GM19240 (cell line): ENCODE measurements at regions not wholly inside any gene's neighbourhood (a gene's known extent, or its start where the extent isn't known, plus 50 kb on each side); places are given as distances from the start of the nearest gene placed in this dataset.

ENCODE experiments used
- DNase-seq: peaks from one replicate; pipeline ENCODE4 v3.0.0; 2011; ENCODE audit warnings: low spot score; ENCODE audit not compliant: insufficient read length

DNA sequence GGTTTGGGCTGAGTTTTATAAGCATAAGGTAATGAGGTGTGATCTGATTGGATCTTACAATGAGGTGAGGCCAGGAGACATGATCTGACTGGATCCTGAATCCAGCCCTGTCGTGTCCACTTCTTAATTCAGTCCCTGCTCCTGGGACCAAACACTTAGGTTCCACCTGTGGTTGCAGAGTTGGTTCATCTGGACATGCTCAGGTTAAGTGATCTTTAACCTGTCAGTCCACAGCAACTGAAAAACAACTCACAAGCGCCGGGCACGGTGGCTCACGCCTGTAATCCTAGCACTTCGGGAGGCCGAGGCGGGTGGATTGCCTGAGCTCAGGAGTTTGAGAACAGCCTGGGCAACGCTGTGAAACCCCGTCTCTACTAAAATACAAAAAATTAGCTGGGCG lies 679.3 kb upstream of the ALCAM start:
- no peak for DNase-seq

DNA sequence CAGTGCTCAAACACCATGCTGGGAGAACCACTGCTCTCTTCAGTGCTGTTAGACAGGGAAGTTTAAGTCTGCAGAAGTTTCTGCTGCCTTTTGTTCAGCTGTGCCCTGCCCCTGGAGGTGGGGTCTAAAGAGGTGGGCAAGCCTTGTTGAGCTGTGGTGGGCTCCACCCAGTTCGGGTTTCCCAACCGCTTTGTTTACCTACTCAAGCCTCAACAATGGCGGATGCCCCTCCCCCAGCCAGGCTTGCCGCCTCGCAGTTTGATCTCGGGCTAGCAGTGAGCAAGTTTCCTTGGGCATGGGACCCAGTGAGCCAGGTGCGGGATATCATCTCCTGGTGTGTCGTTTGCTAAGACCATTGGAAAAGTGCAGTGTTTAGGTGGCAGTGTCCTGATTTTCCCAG lies 670.2 kb upstream of the ALCAM start:
- DNase-seq = no peak

DNA sequence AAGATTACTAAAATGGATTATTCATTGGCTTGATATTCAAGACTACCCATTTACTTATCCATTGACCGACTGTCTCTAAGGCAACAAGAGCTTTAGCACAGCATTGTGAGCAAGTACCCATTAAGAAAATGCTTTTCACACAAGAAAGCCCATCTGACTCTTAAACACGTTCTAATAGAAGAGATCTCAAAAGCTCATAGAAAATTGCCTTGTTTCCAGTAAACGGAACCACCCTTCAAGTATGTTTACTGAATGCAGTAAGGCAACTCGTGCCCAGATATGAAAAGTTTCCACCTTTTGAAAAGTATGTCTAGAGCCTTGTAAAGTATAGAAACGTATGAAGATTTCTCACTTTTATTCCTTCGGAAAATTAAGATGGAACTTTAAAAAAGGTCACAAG lies 655.3 kb upstream of the ALCAM start:
- no peak for DNase-seq

DNA sequence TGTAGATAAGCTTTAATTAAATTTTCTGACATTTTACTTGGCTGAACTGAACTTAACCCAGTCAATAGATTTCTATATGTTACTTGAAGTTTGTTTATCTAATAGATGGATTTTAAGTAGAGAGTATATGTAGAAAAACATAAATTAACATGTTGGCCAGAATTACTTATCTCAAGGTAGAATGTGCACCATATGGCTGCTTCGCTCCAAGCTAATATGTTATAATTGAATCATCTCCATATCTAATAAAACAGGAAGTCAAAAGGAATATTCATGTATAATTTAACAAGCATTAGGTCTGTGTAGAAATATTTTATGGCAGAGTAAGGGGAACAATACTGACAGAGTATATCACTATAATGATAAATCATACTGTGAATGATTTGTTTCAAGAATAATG lies 650.7 kb upstream of the ALCAM start:
- no peak for DNase-seq

DNA sequence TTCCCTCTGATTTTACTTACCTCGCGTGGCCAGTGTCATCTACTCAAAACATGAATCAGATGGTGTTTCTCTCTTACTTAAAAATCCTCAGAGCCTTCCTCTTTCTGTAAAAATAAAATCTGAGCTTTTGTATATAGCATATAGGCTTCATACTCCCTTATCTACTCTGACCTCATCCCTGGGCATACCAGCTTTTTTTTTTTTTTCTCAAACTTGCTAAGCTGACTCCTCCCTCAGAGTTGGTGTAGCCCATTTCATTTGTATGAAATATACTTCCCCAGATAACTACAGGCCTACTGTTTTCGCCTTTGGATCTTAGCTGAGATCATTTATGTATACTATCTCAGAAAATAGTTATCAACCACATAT lies 648.9 kb upstream of the ALCAM start:
- no peak for DNase-seq

DNA sequence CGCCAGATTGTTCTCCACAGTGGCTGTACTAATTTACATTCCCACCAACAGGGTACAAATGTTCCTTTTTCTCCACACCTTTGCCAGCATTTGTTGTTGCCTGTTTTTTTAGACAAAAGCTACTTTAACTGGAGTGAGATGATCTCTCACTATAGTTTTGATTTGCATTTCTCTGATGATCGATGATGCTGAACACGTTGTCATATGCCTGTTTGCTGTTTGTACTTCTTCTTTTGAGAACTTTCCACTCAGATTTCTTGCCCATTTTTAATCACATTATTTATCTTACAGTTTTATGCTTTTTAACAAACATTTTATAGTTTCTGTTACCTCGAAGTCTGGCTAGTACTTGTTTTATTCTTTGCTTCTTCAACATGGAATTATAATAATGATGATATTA lies 643.7 kb upstream of the ALCAM start:
- no peak for DNase-seq

DNA sequence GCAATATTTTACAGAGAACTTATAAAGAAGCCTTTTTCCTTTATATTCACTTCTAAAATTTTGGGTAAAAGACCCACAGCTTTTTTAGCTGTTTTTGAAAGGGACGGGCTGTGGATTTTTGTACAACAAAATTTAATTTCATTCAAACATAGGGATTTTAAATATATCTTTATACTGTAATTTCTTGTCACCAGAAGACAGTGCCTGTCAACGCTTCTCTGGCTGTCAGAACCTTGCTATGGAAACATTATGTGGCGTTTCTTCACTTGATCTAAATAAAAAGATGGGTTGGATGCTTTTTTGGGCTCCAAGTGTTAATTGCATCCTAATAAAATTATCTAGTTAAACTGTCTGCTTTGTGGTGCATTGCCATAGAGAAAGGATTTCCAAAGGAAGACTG lies 635.6 kb upstream of the ALCAM start:
- no peak for DNase-seq

DNA sequence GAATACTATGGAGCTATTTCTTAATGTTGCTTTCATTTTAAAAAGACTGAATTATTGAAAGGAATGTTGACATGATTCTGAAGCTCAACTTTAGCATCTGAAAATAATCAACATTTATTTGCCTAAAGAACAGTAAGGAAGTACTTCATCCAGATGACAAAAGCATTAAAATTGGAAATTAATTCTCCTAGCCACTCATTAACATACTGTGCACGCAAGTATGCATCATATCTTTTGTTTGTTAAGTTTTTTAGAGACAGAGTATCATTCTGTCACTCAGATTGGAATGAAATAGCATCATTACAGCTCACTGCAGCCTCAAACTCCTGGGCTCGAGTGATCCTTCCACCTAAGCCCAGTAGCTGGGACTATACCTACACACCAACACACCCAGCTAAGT lies 632.1 kb upstream of the ALCAM start:
- no peak for DNase-seq

DNA sequence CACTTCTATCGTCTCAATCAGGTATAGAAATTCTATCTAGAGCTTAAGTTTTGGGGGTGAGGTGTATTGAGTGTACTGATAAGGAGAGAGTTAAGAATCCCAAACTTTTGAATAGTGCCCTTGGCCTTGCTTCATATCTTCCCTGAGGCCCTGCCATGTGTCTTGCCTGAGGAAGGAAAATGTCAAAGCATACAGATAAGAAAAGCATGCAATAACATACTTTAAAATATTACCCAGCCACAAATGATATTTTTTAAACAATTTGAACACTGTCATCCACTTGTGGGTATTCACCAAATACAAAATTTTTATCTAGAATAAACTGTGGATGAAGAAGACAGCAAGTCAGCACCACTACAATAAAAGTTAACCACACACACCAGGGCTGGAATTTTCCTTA lies 631.0 kb upstream of the ALCAM start:
- DNase-seq = no peak

DNA sequence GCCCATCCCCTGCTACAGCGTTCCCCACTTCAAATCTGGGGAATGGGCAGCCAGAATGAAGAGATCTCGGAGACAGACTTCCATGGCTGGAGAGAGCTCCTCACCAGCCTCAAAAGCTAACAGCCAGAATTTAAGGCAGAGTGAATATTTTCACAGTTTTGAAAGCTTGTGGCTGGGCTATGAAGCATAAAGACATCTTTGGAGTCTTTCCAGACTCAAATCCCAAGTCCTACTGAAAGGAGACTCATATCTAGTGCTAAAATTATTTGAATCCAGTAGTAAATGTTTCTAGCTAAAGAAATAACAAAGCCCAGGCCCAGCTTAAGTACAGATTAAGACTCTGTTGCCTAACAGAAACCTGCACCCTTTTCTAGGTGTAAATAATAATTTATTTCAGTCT lies 628.4 kb upstream of the ALCAM start:
- DNase-seq = no peak

DNA sequence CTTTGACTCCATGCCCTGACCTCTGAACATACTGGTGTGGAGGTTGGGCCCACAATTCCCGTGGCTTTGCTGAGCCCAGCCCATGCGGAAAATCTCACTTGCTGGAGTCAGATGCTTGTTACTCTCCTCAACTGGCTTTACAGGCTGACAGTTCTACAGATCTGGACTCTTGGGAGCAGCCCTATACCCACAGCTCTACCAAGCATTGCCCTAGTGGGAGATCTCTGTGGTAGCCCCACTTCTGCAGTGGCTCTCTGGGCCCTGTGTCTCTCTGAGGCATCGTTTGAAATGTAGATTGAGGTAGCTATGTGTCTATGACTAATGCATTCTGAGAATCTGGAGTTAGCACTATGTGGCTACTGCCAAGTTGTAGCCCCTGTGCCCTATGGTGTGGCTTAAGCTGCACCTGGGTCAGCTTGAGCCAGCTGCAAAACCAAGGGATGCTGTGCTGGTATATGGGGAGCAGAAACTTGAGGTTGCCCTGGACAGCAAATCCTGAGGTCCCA lies 625.8 kb upstream of the ALCAM start:
- DNase-seq = no peak

DNA sequence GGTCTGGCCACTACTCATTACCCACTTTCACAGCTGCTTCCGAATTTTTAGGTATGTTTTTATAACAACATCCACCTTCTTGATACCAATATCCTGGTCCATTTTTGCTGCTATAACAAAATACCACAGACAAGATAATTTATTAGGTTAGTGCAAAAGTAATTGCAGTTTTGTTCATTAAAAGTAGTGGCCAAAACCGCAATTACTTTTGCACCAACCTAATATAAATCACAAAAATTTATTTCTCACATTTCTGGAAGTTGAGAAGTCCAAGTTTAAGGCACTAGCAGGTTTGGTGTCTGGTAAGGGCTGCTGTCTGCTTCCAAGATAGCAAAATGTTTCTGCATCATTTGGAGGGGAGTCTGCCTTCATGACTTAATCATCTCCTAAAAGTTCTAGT lies 624.7 kb upstream of the ALCAM start:
- DNase-seq = no peak

DNA sequence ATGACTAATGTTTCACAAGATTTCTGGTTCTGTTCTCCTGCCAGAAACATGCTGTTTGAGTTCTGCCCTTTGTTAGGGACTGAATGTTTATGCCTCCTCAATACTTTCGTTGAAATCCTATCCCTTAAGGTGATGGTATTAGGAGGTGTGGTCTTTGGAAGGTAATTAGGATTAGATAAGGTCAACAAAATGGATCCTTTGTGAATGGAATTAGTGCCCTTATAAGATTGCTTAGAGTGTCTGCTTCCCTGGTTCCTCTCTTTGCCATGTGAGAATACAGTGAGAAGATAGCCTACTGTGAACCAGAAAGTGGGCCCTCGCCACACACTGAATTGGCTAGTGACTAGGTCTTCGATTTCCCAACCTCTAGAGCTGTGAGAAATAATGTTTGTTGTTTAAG lies 621.4 kb upstream of the ALCAM start:
- no peak for DNase-seq

DNA sequence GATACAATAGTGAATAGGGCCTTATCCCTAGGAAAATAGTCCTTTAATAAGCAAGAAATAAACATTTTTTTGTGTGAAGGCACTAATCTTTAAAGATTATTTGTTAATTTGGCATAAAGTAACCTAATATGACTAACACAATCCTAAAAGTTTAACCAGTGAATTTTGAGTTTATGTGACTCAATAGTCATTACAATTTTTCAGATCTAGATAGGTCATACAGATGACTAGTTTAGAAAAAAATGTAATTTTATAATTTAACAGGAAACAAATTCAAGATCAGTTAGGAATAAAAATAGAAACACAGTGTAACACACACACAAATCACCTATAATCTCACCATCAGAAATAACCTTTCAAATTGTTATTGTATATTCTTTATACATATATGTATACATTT lies 620.7 kb upstream of the ALCAM start:
- no peak for DNase-seq

DNA sequence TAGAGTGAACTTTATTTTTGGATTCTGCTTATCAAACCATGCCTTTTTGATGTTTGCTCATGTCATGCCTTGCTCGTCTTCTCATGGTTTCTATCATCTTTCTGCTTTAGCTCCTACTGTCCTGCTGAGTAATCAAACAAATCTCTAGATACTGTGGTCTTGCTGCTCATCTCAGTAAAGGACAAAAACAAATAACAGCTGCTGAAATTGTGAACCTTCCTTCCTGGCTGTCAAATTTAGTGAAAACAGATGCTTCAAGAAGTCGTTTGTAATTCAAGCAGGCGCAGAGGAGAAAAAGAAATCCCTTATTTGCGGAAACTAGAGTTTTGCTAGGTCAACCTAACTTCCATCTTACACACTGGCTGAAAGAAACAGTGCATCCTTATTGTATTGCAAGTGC lies 616.1 kb upstream of the ALCAM start:
- DNase-seq = no peak

DNA sequence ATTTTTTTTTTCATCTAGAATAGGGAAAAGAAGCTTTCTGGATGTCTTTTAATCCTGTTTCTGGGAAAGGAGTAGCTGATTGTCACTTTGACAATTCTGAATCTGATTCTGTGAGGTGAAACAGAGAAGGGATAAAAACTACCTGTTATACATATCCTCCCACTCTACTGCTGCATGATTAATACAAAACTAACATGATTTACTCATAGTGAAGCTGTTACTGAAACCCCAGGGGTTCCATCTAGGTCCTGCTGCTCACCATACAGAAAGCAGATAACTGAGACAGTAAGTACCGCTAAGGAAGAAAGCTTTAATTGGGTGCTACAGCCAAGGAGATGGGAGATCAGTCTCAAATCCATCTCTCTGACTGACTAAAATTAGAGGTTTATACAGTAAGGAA lies 610.9 kb upstream of the ALCAM start:
- DNase-seq = no peak

DNA sequence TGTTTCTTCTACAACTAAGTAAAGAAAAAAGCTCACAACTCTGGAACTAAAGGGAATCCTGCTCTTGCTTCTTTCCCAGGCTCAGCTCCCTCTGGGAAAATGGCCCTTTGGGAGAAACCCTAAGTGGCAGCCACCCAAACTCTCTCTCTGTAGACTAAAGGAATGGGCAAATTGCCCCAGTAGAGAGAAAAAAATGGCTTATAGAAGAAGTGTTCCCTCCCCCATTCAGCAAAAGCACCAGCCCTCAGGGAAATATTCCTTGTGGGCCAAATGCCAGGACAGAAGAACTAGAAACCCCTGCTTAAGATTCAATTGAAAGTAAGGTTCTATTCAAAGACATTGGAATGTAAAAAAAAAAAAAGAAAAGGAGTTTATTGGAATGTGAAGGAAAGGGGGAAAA lies 603.7 kb upstream of the ALCAM start:
- no peak for DNase-seq

DNA sequence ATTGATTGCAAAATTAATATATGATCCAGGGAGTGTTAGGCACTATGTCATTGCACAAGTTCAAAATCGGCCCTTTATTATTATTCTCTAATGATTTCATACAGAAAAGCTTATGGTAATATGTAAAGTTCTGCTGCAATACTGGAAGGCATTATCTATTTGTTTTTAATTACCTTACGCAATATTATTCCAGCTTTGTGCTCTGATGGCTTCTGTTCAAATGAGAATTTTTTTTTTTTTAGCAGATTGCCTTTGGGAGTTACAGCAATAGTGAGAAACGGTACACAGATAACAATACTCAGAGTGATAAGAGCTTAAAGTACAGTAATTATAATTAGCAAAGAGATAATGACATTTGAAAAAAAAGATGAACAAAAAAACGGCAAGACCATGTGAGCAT lies 602.2 kb upstream of the ALCAM start:
- DNase-seq = no peak

DNA sequence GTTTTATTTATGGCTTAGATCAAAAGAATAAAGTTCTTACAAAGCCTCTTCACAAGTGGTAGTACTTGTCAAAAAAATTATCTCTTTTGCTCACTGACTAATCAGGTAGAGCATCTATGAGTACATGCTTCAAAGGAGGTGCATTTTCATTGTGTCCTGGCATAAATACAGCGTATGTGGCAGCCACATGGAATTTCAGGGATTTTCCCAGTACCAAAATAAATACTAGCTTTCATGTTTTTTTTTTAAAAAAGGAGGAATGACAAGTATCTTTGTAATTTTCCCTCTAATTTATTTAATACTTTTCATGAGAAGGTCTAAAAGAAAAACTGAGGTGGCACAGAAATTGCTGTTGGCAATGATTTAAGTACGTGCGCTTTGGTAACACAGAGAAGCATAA lies 597.8 kb upstream of the ALCAM start:
- no peak for DNase-seq

DNA sequence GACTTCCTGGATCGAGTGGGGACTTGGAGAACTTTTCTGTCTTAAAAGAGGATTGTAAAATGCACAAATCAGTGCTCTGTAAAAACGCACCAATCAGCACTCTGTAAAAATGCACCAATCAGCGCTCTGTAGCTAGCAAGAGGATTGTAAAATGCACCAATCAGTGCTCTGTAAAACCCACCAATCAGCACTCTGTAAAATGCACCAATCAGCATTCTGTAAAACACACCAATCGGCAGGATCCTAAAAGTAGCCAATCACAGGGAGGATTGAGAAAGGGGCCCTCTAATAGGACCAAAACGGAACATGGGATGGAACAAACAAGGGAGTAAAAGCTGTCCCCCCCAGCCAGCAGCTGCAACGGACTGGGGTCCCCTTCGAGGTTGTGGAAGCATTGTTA lies 587.4 kb upstream of the ALCAM start:
- DNase-seq = no peak

DNA sequence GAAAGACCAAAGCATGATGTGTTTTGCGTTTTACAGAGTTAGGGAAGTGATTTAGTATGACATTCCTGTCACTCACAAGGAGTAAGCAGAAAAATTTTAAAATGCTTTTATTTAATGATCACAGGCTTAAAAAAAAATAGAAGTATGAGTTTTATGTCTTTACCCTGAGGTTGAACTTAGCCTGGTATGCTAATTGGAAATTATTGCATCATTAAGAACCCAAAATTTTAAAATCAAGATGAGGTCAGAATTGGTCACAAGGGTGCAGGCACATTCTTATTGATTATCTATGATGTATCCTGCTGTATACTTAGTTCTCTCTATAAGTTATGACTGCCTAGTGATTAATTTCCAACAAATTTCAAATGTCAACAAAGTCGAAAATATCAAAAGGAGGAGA lies 585.6 kb upstream of the ALCAM start:
- no peak for DNase-seq

DNA sequence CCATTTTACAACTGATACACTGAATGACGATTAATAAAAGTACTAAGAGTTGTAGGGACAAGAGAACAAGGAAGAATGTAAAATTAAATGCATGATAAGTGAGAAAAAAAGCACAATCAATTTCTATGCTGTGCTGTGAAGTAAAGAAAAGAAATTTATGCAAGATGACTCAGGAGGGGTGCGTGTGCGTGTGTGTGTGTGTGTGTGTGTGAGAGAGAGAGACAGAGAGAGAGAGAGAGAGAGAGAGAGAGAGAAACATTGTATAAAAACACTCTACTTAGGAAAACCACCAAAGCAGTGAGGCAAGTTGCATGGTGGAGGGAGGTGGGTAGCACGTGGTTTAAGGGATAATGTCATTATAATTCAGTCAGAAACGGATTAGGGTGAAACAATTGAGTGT lies 580.8 kb upstream of the ALCAM start:
- no peak for DNase-seq

DNA sequence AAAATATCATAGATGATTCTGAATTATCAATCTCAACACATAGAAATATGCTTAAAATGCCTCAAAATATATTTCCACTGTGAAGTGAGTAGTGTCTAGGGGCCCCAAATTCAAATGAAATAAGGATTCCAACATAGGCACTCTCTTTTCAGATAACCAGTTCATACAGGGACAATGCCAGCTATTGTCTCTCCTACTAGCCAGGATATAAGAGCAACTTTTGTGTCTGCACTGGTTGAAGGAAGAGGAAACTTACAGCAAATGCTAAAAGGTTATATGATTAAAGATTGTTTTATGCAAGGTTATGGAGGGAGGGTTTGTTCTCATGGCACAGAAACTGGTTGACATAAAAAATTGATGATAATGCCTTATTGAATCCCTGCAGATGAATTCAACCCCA lies 579.4 kb upstream of the ALCAM start:
- no peak for DNase-seq

DNA sequence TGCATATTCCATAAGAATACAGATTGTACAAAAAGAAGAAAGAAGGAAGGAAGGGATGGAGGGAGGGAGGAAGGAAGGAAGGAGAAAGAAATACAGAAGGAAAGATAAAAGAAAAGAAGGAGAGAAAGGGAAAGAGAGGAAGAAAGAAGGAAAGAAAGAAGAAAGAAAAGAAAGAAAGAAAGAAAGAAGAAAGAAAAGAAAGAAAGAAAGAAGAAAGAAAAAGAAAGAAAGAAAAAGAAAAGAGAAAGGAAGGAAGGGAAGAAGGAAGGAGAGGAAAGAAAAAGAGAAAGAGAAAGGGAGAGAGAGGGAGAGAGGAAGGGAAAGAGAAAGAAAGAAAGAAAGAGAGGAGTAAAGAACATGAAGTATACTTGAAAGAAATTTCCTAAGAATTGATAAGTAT lies 577.9 kb upstream of the ALCAM start:
- DNase-seq = no peak

DNA sequence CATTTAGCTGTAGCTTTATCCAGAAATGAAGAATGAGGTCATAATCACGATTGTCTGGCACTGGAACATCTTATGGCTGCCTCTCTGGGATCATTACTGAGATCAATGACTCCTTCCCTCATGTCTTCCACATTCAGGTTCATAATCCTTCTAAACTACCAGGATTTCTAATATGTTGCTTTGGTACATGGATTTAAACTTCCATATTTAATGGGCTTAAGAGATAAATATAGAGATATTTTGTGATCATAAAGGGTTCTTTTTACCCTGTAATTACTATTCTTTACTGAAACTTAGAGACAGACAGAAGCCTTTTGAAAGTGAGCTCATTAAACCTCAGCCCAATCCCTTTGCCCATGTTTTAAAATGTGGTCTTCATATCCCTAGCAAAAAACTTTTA lies 575.4 kb upstream of the ALCAM start:
- no peak for DNase-seq
